ENCODE measurements at regions not wholly inside any gene's neighbourhood (a gene's known extent, or its start where the extent isn't known, plus 50 kb on each side); places are given as distances from the start of the nearest gene placed in this dataset.

GRCh38 chr16:52787709-52788108 is 240.8 kb upstream of the TOX3 start:
- WGBS, 2 donors (ENCODE audit: low coverage in 1 of 2): 72% methylated on average over 3 of the region's 3 CpGs; no CpG with 5 or more reads in 1 of the 2 donors
- peaks cover 0 to 3% (median 0%) of the 10 kb centered on the region in 4 donors for H3K4me1 ChIP-seq
- in situ Hi-C loops (cut with MboI; ENCODE audit: low pct_ligation_motif_present in 1 of 4, low pct_unique_long_range_greater_than_20kb in 1 of 4, low sequenced_read_pairs in 3 of 4) (no loop called here), intact Hi-C loops (cut with DNase I; ENCODE audit: low total_unique reads) (no loop called here)
- DNase-seq: no peak
- H3K4me3 ChIP-seq: no peak overlapping the region
- H3K36me3 ChIP-seq: no peaks in the 10 kb centered on the region
- TF ChIP-seq CTCF (IDR thresholded peaks at IDR 0.05) (no peak), POLR2AphosphoS5 (IDR thresholded peaks at IDR 0.05) (no peak), EP300 (IDR thresholded peaks at IDR 0.05; ENCODE audit: low read depth) (no peak), POLR2A (IDR thresholded peaks at IDR 0.05) (no peak)
- H3K27ac ChIP-seq: no peak overlapping the region
- H3K9me3 ChIP-seq: no peaks in the 10 kb centered on the region
- no peaks in the 10 kb centered on the region for H3K27me3 ChIP-seq

- 67% methylated on average over 3 of the region's 3 CpGs; no CpG with 5 or more reads in 1 of the 2 donors for WGBS, 2 donors (ENCODE audit: low coverage in 1 of 2)
- Histone ChIP-seq H3K36me3 (no peaks in the 10 kb centered on the region), H3K27me3 (no peaks in the 10 kb centered on the region), H3K9me3 (no peaks in the 10 kb centered on the region), H3K27ac (no peak overlapping the region), H3K4me1 (peaks cover 0 to 3% (median 0%) of the 10 kb centered on the region in 4 donors), H3K4me3 (no peak overlapping the region)
- no peak for DNase-seq
- TF ChIP-seq POLR2AphosphoS5 (IDR thresholded peaks at IDR 0.05): no peak
- no peak for TF ChIP-seq EP300 (IDR thresholded peaks at IDR 0.05; ENCODE audit: low read depth)
- no peak for TF ChIP-seq POLR2A (IDR thresholded peaks at IDR 0.05)
- no peak for TF ChIP-seq CTCF (IDR thresholded peaks at IDR 0.05)
- in situ Hi-C loops (cut with MboI; ENCODE audit: low pct_ligation_motif_present in 1 of 4, low pct_unique_long_range_greater_than_20kb in 1 of 4, low sequenced_read_pairs in 3 of 4): no loop called here
- intact Hi-C loops (cut with DNase I; ENCODE audit: low total_unique reads): no loop called here
These were observed 239.1 kb upstream of the TOX3 start for GRCh38 chr16:52786091-52786490.

GRCh38 chr16:52785653-52786052 is 238.7 kb upstream of the TOX3 start:
- intact Hi-C loops (cut with DNase I; ENCODE audit: low total_unique reads) (no loop called here), in situ Hi-C loops (cut with MboI; ENCODE audit: low pct_ligation_motif_present in 1 of 4, low pct_unique_long_range_greater_than_20kb in 1 of 4, low sequenced_read_pairs in 3 of 4) (no loop called here)
- no peaks in the 10 kb centered on the region for H3K36me3 ChIP-seq
- H3K27me3 ChIP-seq: no peaks in the 10 kb centered on the region
- WGBS, 2 donors (ENCODE audit: low coverage in 1 of 2): 58 to 61% methylated on average over 3 to 4 of the region's 4 CpGs
- no peak overlapping the region for H3K4me3 ChIP-seq
- H3K9me3 ChIP-seq: no peaks in the 10 kb centered on the region
- DNase-seq: peak; percentile 46
- peaks cover 0 to 3% (median 0%) of the 10 kb centered on the region in 4 donors for H3K4me1 ChIP-seq
- TF ChIP-seq EP300 (IDR thresholded peaks at IDR 0.05; ENCODE audit: low read depth): no peak
- no peak for TF ChIP-seq POLR2A (IDR thresholded peaks at IDR 0.05)
- no peak for TF ChIP-seq POLR2AphosphoS5 (IDR thresholded peaks at IDR 0.05)
- TF ChIP-seq CTCF (IDR thresholded peaks at IDR 0.05): no peak
- no peak overlapping the region for H3K27ac ChIP-seq

- TF ChIP-seq POLR2AphosphoS5 (IDR thresholded peaks at IDR 0.05) (no peak), POLR2A (IDR thresholded peaks at IDR 0.05) (no peak), EP300 (IDR thresholded peaks at IDR 0.05; ENCODE audit: low read depth) (no peak), CTCF (IDR thresholded peaks at IDR 0.05) (no peak)
- Histone ChIP-seq H3K9me3 (no peaks in the 10 kb centered on the region), H3K4me3 (no peak overlapping the region), H3K27ac (no peak overlapping the region), H3K36me3 (no peaks in the 10 kb centered on the region), H3K27me3 (no peaks in the 10 kb centered on the region), H3K4me1 (peaks cover 0 to 3% (median 0%) of the 10 kb centered on the region in 4 donors)
- DNase-seq: no peak
- in situ Hi-C loops (cut with MboI; ENCODE audit: low pct_ligation_motif_present in 1 of 4, low pct_unique_long_range_greater_than_20kb in 1 of 4, low sequenced_read_pairs in 3 of 4): no loop called here
- intact Hi-C loops (cut with DNase I; ENCODE audit: low total_unique reads): no loop called here
These were observed 236.7 kb upstream of the TOX3 start for GRCh38 chr16:52783616-52784015.

All from transverse colon (tissue), 4 donors.